HEK293 (cell line): ENCODE measurements at regions not wholly inside any gene's neighbourhood (a gene's known extent, or its start where the extent isn't known, plus 50 kb on each side); places are given as distances from the start of the nearest gene placed in this dataset.

Source experiments
- CTCF ChIA-PET: fragments of 350-600 bp; formaldehyde crosslinking; extraction: SDS; loops from one replicate; lab custom pipeline; 2021; ENCODE audit warnings: antibody characterized with exemption; lab: Yijun Ruan, JAX
- POLR2A ChIA-PET: fragments of 300-600 bp; formaldehyde crosslinking; extraction: SDS; loops from one replicate; lab custom pipeline; 2020; ENCODE audit warnings: antibody characterized with exemption, inconsistent platforms; lab: Yijun Ruan, JAX
- H3K27ac ChIP-seq: fragments of 200-500 bp; sonication (Bioruptor generic); 2 replicates; pipeline ENCODE4 v1.5.1; 2014; ENCODE audit warnings: low read depth, low read length, control low read depth, inconsistent platforms; ENCODE audit errors: extremely low read depth
- H3K36me3 ChIP-seq, 2 experiments: fragments of 200-500 bp in 1 of 2; sonication (Bioruptor generic) in 1 of 2; 1 replicate in 1 of 2; 2 replicates in 1 of 2; pipeline ENCODE4 v1.5.1; 2014 to 2017; ENCODE audit warnings: inconsistent platforms in 2 of 2, low read length in 2 of 2; ENCODE audit not compliant: control insufficient read depth in 2 of 2, insufficient read depth in 1 of 2
- H3K4me1 ChIP-seq: fragments of 200-500 bp; sonication (Bioruptor generic); 2 replicates; pipeline ENCODE4 v1.5.1; 2014; ENCODE audit warnings: mild to moderate bottlenecking, low read length, inconsistent platforms; ENCODE audit not compliant: control insufficient read depth, insufficient read depth
- H3K4me3 ChIP-seq: 2 replicates; pipeline ENCODE4 v1.5.1; 2011; ENCODE audit warnings: low read depth, mild to moderate bottlenecking, control low read depth, low read length, moderate library complexity
- H3K9me3 ChIP-seq: fragments of 200-500 bp; sonication (Bioruptor generic); 2 replicates; pipeline ENCODE4 v1.5.1; 2014; ENCODE audit warnings: low read depth, low read length, inconsistent platforms; ENCODE audit not compliant: control insufficient read depth, insufficient read depth
- ELK4 ChIP-seq: IDR thresholded peaks from 2 replicates; pipeline ENCODE4 v1.6.1; 2011; ENCODE audit warnings: mild to moderate bottlenecking, low read depth, low read length, borderline replicate concordance
- MYNN ChIP-seq: fragments of 450-650 bp; formaldehyde crosslinking; IDR thresholded peaks from 2 replicates; pipeline ENCODE4 v1.5.1; 2016; ENCODE audit warnings: missing biosample characterization, missing genetic modification characterization, borderline replicate concordance
- PRDM1 ChIP-seq: fragments of 450-650 bp; formaldehyde crosslinking; IDR thresholded peaks from 2 replicates; pipeline ENCODE4; 2016; ENCODE audit warnings: missing biosample characterization, missing genetic modification characterization
- SCRT1 ChIP-seq: fragments of 450-650 bp; formaldehyde crosslinking; IDR thresholded peaks from 2 replicates; pipeline ENCODE4 v1.5.1; 2016; ENCODE audit warnings: missing biosample characterization, missing genetic modification characterization, borderline replicate concordance
- SP3 ChIP-seq: fragments of 450-650 bp; formaldehyde crosslinking; IDR thresholded peaks from 2 replicates; pipeline ENCODE4 v1.5.1; 2016; ENCODE audit warnings: missing biosample characterization, missing genetic modification characterization
- TRIM28 ChIP-seq: IDR thresholded peaks from 2 replicates; pipeline ENCODE4 v1.6.1; 2011; ENCODE audit warnings: low read length, control low read depth, borderline replicate concordance
- WT1 ChIP-seq: fragments of 450-650 bp; formaldehyde crosslinking; IDR thresholded peaks from 2 replicates; pipeline ENCODE4 v1.5.1; 2016; ENCODE audit warnings: missing biosample characterization, missing genetic modification characterization
- ZBTB11 ChIP-seq: fragments of 450-650 bp; formaldehyde crosslinking; conservative IDR thresholded peaks from 2 replicates; pipeline ENCODE4 v1.5.1; 2016; ENCODE audit warnings: low read depth, missing biosample characterization, missing genetic modification characterization
- ZFP41 ChIP-seq: fragments of 450-650 bp; formaldehyde crosslinking; IDR thresholded peaks from 2 replicates; pipeline ENCODE4 v1.5.1; 2016; ENCODE audit warnings: missing biosample characterization, missing genetic modification characterization, borderline replicate concordance
- ZNF18 ChIP-seq: fragments of 450-650 bp; formaldehyde crosslinking; IDR thresholded peaks from 2 replicates; pipeline ENCODE4 v1.5.1; 2016; ENCODE audit warnings: missing biosample characterization, missing genetic modification characterization
- ZNF19 ChIP-seq: fragments of 450-650 bp; formaldehyde crosslinking; IDR thresholded peaks from 2 replicates; pipeline ENCODE4; 2016; ENCODE audit warnings: missing biosample characterization, missing genetic modification characterization, low read depth
- ZNF23 ChIP-seq: fragments of 450-650 bp; formaldehyde crosslinking; IDR thresholded peaks from 2 replicates; pipeline ENCODE4 v1.5.1; 2016; ENCODE audit warnings: missing biosample characterization, missing genetic modification characterization, borderline replicate concordance
- ZNF302 ChIP-seq: fragments of 450-650 bp; formaldehyde crosslinking; IDR thresholded peaks from 2 replicates; pipeline ENCODE4 v1.5.1; 2016; ENCODE audit warnings: missing biosample characterization, missing genetic modification characterization, low read depth
- ZNF311 ChIP-seq: fragments of 450-650 bp; formaldehyde crosslinking; IDR thresholded peaks from 2 replicates; pipeline ENCODE4 v1.5.1; 2017; ENCODE audit warnings: missing biosample characterization, missing genetic modification characterization, borderline replicate concordance
- ZNF335 ChIP-seq: fragments of 450-650 bp; formaldehyde crosslinking; conservative IDR thresholded peaks from 2 replicates; pipeline ENCODE4 v1.5.1; 2016; ENCODE audit warnings: missing biosample characterization, missing genetic modification characterization
- ZNF350 ChIP-seq: fragments of 450-650 bp; formaldehyde crosslinking; IDR thresholded peaks from 2 replicates; pipeline ENCODE4 v1.5.0; 2017; ENCODE audit warnings: missing biosample characterization, mild to moderate bottlenecking, missing genetic modification characterization
- ZNF366 ChIP-seq: fragments of 450-650 bp; formaldehyde crosslinking; conservative IDR thresholded peaks from 2 replicates; pipeline ENCODE4 v1.5.1; 2016; ENCODE audit warnings: missing biosample characterization, missing genetic modification characterization
- ZNF37A ChIP-seq: fragments of 450-650 bp; IDR thresholded peaks from 2 replicates; pipeline ENCODE4 v1.5.1; 2018; ENCODE audit warnings: missing biosample characterization, missing genetic modification characterization
- ZNF416 ChIP-seq: fragments of 450-650 bp; formaldehyde crosslinking; IDR thresholded peaks from 2 replicates; pipeline ENCODE4 v1.5.1; 2016; ENCODE audit warnings: missing biosample characterization, missing genetic modification characterization
- ZNF501 ChIP-seq: fragments of 450-650 bp; formaldehyde crosslinking; IDR thresholded peaks from 2 replicates; pipeline ENCODE4 v1.5.1; 2016; ENCODE audit warnings: missing biosample characterization, missing genetic modification characterization
- ZNF529 ChIP-seq: fragments of 450-650 bp; formaldehyde crosslinking; IDR thresholded peaks from 2 replicates; pipeline ENCODE4 v1.5.1; 2017; ENCODE audit warnings: missing genetic modification characterization, missing biosample characterization; ENCODE audit not compliant: insufficient replicate concordance
- ZNF621 ChIP-seq: fragments of 450-650 bp; formaldehyde crosslinking; IDR thresholded peaks from 2 replicates; pipeline ENCODE4 v1.5.1; 2017; ENCODE audit warnings: missing biosample characterization, missing genetic modification characterization
- ZNF624 ChIP-seq: fragments of 450-650 bp; formaldehyde crosslinking; IDR thresholded peaks from 2 replicates; pipeline ENCODE4 v1.5.1; 2017; ENCODE audit warnings: missing biosample characterization, missing genetic modification characterization
- ZXDB ChIP-seq: fragments of 450-650 bp; formaldehyde crosslinking; IDR thresholded peaks from 2 replicates; pipeline ENCODE4 v1.5.1; 2016; ENCODE audit warnings: missing biosample characterization, missing genetic modification characterization

GRCh38 chr5:155926766-155927165 lies 400.2 kb upstream of the SGCD start:
- no peaks in the 10 kb centered on the region for H3K36me3 ChIP-seq
- no peak overlapping the region for H3K4me3 ChIP-seq
- no peak overlapping the region for H3K27ac ChIP-seq
- ChIA-PET CTCF (no interaction called here), POLR2A (no interaction called here)
- TF ChIP-seq ELK4 = no peak
- TF ChIP-seq ZFP41 (tag by site-specific recombination) = no peak
- TF ChIP-seq SP3 (tag by site-specific recombination) = no peak
- no peak for TF ChIP-seq SCRT1 (tag by site-specific recombination)
- TF ChIP-seq ZNF501 (tag by site-specific recombination) = no peak
- no peak for TF ChIP-seq WT1 (tag by site-specific recombination)
- H3K4me1 ChIP-seq = no peaks in the 10 kb centered on the region
- H3K9me3 ChIP-seq = no peaks in the 10 kb centered on the region

- H3K4me1 ChIP-seq = no peaks in the 10 kb centered on the region
- no peaks in the 10 kb centered on the region for H3K9me3 ChIP-seq
- H3K27ac ChIP-seq = no peak overlapping the region
- ChIA-PET CTCF (no interaction called here), POLR2A (no interaction called here)
- TF ChIP-seq ZNF624 (tag by site-specific recombination) (no peak), MYNN (no peak), ZNF19 (no peak), TRIM28 (no peak), ZNF416 (tag by site-specific recombination) (no peak), ZNF529 (no peak), ZNF311 (tag by site-specific recombination) (no peak)
- H3K36me3 ChIP-seq = no peaks in the 10 kb centered on the region
- H3K4me3 ChIP-seq = no peak overlapping the region
These were observed 397.9 kb upstream of the SGCD start for GRCh38 chr5:155929112-155929511.

GRCh38 chr5:155934964-155935363 lies 392.0 kb upstream of the SGCD start:
- ChIA-PET POLR2A (no interaction called here), CTCF (interaction anchor here (2.7 kb wide), 1 partner anchor 9 kb away, joined by 11 read pairs; no protein-coding TSS in a partner anchor)
- Histone ChIP-seq H3K4me1 (no peaks in the 10 kb centered on the region), H3K36me3 (no peaks in the 10 kb centered on the region), H3K27ac (no peak overlapping the region), H3K4me3 (no peak overlapping the region), H3K9me3 (no peaks in the 10 kb centered on the region)
- TF ChIP-seq ZNF350 (no peak), ZNF366 (tag by site-specific recombination) (no peak), ZNF37A (tag by site-specific recombination) (no peak), ZXDB (tag by site-specific recombination) (no peak), ZNF621 (tag by site-specific recombination) (no peak), ZBTB11 (tag by site-specific recombination) (no peak), ZNF23 (tag by site-specific recombination) (no peak), ZNF335 (tag by site-specific recombination) (no peak), ZNF302 (no peak), ZNF18 (tag by site-specific recombination) (no peak), PRDM1 (no peak)
